NCI-H446 (cell line): ENCODE measurements at regions not wholly inside any gene's neighbourhood (a gene's known extent, or its start where the extent isn't known, plus 50 kb on each side); places are given as distances from the start of the nearest gene placed in this dataset.

Experiments
- DNase-seq, 2 experiments: peaks; one replicate each; lab custom pipeline; 2025; lab: John Stamatoyannopoulos, UW

DNA sequence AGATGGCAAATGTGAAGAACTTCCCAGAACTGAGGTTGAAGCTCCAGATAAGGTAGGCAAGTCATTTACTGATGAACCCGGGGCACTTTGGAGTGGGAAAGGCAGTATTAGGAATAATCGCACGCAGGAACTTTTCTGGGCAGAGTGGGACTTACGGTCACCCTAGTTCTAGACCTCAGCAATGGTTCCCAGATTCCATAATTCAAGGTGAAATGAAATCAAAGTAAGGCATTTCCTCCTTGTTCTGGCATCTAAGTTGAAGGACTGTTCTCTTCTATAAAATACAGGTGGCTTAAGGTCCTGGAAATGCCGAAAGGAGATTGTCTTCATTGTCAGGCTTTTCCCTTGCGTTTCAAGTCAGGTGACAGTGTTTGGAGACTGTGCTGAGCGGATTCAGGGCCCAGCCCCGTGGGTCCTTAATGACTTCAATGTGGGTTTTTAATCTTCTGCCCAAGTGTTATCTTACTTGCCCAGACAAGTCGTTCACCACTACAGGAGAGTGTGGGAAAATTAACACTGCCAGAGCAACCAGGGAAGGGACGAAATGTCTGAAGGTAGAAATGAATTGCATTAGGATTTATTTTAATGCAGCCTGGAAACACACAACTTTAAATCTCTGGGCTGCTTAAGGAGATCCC lies 52.1 kb upstream of the STOX2 start:
- no peak for DNase-seq

- no peak for DNase-seq
These were observed 51.6 kb upstream of the STOX2 start for GRCh38 chr4:183853548-183853940.
